NCI-H2081 treated with DMSO at 0.1 percent for 48 hours (cell line): ENCODE measurements at regions not wholly inside any gene's neighbourhood (a gene's known extent, or its start where the extent isn't known, plus 50 kb on each side); places are given as distances from the start of the nearest gene placed in this dataset.

Source experiments
- DNase-seq: peaks from one replicate; lab custom pipeline; 2025; lab: John Stamatoyannopoulos, UW

DNA sequence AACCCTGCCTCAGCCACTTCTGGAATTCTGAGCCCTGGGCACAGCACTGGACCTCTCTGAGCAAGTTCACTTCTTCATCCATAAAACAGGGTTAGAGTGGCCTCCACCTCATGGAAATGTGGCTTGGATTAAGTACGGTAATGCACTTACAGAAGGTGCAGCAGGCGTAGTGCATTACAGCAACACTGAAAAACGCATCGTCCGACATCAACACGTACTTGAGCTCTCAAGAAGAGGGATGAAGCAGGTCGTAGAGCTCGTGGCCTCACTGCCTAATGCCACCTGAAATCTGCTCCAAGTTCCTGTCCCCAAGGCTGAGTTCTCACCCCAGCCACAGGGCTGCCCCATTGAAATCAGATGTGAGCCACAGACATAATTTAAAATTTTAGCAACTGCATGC lies 650.1 kb downstream of the NPHP4 start:
- no peak for DNase-seq

GRCh38 chr1:5341471-5341870 lies 650.8 kb downstream of the NPHP4 start:
- no peak for DNase-seq

GRCh38 chr1:5340560-5341130 lies 651.6 kb downstream of the NPHP4 start:
- DNase-seq: no peak

DNA sequence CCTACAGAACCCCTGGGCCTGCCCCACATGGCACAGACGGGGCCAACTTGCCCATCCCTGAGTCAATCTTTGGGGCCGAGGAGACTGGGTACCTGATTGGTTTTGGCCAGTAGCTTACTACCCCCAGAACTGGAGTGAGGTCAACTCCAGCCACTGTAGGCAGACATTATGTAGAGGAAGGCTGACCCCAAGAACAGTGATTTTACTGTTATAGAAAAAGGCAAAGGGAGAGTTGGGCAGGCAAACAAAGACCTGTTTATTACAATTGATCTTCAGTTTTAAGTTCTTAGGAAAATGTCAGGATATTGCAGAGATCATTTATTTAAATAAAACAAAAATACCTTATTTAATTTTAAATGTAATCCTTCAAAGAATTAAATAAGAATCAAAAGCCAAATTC lies 653.8 kb downstream of the NPHP4 start:
- no peak for DNase-seq

GRCh38 chr1:5333291-5333690 lies 658.9 kb downstream of the NPHP4 start:
- DNase-seq: no peak

- DNase-seq: no peak
Observed at GRCh38 chr1:5331101-5331500, 661.1 kb downstream of the NPHP4 start.

GRCh38 chr1:5329068-5329739 lies 663.0 kb downstream of the NPHP4 start:
- DNase-seq: no peak

DNA sequence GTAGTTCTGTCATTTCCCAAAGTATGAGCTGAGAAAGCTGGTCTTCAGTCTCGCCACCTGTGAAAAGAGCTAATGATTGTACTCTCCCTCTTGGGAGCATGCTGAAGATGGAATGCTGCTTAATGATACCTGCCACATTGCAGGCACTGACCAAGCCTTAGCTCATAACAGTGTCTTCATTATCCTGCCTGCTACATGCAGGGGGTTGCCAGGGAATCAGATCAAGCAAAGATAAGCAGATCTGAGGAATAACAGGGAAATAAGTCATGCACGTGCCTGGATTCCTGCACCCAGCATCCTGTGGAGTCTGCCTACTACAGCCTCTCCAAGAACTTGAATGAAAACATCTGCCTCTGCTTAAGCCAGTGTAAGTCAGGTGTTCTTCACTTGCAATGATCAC lies 667.3 kb downstream of the NPHP4 start:
- DNase-seq: no peak

- no peak for DNase-seq
Observed at GRCh38 chr1:5318143-5318816, 663.9 kb downstream of the AJAP1 start.

GRCh38 chr1:5317391-5317790 lies 663.0 kb downstream of the AJAP1 start:
- DNase-seq: no peak

GRCh38 chr1:5312862-5313261 lies 658.5 kb downstream of the AJAP1 start:
- no peak for DNase-seq

- no peak for DNase-seq
Observed at GRCh38 chr1:5312293-5312674, 657.9 kb downstream of the AJAP1 start.

- DNase-seq: no peak
Observed at GRCh38 chr1:5311634-5312292, 657.4 kb downstream of the AJAP1 start.

DNA sequence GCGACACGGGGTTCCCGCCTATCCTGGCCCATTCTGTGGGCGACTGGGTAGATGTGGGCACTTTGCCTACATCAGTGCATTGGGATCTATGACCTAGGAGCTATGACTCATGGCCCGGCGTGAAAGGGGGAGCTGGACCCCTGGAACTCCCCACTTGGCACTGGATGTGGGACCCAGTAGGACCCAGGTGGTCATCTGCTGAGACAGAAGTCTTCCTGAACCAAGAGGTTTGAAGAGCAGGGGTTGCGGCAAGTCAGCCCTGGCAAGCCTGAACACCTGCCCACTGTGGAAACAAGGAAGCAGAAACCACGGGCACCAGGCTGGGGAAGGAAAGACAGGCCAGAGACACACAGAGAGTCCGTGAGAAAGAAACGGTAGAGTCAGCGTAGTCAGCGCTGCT lies 656.7 kb downstream of the AJAP1 start:
- DNase-seq: no peak

- no peak for DNase-seq
Observed at GRCh38 chr1:5308249-5308648, 653.8 kb downstream of the AJAP1 start.

DNA sequence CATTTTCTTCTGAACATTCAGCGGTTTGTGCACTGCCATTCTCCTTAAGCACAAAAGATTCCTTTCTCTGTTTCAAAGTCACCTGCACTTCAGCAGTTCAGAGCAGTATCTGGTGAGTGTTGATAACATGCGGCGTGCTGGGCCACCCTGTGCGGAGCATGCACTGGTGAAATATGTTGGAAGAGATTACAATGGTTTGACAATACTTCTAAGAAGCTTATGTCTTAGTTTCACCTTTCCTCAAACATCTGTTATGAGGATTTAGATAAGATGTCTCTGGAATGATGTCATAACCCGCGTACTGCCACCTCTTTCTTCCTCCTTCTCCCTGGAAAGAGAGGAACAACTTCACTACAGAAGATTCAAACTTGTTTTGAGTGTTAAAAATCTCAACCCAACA lies 650.3 kb downstream of the AJAP1 start:
- no peak for DNase-seq

GRCh38 chr1:5298376-5298775 lies 644.0 kb downstream of the AJAP1 start:
- no peak for DNase-seq

GRCh38 chr1:5297886-5298239 lies 643.5 kb downstream of the AJAP1 start:
- DNase-seq: no peak

GRCh38 chr1:5297180-5297885 lies 642.9 kb downstream of the AJAP1 start:
- DNase-seq: no peak

- DNase-seq: no peak
Observed at GRCh38 chr1:5296557-5297179, 642.3 kb downstream of the AJAP1 start.

DNA sequence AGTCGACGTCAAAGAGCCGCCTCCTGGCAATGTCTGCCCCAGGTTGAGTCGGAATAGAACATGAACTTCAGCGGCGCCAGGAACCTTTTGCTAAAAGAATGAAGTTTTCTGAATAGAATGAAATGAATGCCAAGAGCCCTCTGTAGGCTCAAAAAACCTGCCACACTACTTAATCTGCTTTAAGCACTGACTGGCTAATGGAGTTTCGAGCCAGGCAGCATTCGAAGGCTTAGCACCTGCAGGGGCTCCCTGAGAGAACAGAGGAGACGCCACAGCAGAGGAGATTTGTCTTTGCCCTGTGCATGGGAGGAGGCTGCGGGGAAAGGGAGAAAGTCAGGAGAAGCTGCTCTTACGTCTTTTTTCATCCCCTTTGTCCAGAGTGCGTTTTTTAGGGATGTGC lies 641.7 kb downstream of the AJAP1 start:
- DNase-seq: no peak

GRCh38 chr1:5291889-5292288 lies 637.5 kb downstream of the AJAP1 start:
- DNase-seq: no peak
